ENCODE measurements at regions not wholly inside any gene's neighbourhood (a gene's known extent, or its start where the extent isn't known, plus 50 kb on each side); places are given as distances from the start of the nearest gene placed in this dataset.

DNA sequence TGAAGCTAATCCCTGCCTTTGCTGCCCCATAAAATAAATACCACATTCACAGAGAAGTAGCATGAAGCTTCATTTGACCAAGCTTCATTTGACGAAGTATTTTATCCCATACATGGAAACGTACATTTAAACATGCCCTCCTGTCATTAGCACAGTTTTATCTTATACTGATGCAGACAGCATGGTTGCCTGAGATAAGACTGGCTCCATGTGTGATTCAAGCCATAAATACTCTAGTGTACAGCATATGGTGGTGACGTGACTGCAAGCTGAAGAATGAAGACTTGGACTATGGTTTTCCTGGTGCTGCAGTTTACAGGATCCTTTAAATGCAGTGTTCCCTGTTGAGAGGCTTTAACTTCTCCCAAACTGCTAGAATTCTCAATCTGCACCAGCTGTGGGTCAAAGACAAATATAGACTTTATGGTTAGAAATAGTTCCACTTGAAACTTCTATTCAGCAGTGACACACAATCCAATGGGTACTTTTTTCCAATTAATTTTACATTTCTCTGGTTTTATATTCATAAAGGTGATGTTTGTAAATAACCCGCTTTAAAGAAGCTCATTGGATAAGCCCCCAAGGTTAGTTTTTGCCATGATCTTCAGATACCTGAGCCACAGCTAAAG is 64.9 kb downstream of the CYB561 start:
- H3K27ac Mint-ChIP-seq: no peak overlapping the region
- H3K14ac ChIP-seq (ENCODE audit: insufficient read depth, low read length): no peak overlapping the region
- H2BK120ac ChIP-seq (ENCODE audit: low read depth, low read length, poor library complexity, severe bottlenecking): no peak overlapping the region
- H4K91ac ChIP-seq (ENCODE audit: insufficient read length, low read depth, low read length): no peak overlapping the region
- no peaks in the 10 kb centered on the region for H3K4me1 ChIP-seq (ENCODE audit: insufficient read depth, low read length)
- no peak overlapping the region for H3T11ph ChIP-seq (ENCODE audit: low read length)
- H3K18ac ChIP-seq (ENCODE audit: insufficient read length, low read depth, low read length): no peak overlapping the region
- H3K27ac ChIP-seq (ENCODE audit: insufficient read length, low read depth, low read length): no peak overlapping the region
- no peaks in the 10 kb centered on the region for H3K79me2 ChIP-seq (ENCODE audit: insufficient read depth, low read length)
- H3K4me1 Mint-ChIP-seq: no peaks in the 10 kb centered on the region
- no peaks in the 10 kb centered on the region for H3K79me1 ChIP-seq (ENCODE audit: insufficient read depth, low read depth, low read length, poor library complexity, severe bottlenecking)
- no peak overlapping the region for H2BK15ac ChIP-seq (ENCODE audit: low read depth, low read length)
- no peak overlapping the region for H4K5ac ChIP-seq (ENCODE audit: insufficient read length, low read depth, low read length)
- no peaks in the 10 kb centered on the region for H3K23me2 ChIP-seq (ENCODE audit: insufficient read length, low read depth, low read length, poor library complexity, severe bottlenecking)
- no peak overlapping the region for H2AK5ac ChIP-seq (ENCODE audit: insufficient read length, low read length)
- no peaks in the 10 kb centered on the region for H4K20me1 ChIP-seq (ENCODE audit: control insufficient read depth, insufficient read depth, insufficient read length)
- H3K4ac ChIP-seq (ENCODE audit: low read depth, low read length): no peak overlapping the region
- TF ChIP-seq, protein P1, sequence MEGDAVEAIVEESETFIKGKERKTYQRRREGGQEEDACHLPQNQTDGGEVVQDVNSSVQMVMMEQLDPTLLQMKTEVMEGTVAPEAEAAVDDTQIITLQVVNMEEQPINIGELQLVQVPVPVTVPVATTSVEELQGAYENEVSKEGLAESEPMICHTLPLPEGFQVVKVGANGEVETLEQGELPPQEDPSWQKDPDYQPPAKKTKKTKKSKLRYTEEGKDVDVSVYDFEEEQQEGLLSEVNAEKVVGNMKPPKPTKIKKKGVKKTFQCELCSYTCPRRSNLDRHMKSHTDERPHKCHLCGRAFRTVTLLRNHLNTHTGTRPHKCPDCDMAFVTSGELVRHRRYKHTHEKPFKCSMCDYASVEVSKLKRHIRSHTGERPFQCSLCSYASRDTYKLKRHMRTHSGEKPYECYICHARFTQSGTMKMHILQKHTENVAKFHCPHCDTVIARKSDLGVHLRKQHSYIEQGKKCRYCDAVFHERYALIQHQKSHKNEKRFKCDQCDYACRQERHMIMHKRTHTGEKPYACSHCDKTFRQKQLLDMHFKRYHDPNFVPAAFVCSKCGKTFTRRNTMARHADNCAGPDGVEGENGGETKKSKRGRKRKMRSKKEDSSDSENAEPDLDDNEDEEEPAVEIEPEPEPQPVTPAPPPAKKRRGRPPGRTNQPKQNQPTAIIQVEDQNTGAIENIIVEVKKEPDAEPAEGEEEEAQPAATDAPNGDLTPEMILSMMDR (conservative IDR thresholded peaks at IDR 0.05): no peak
- no peak overlapping the region for H3K23ac ChIP-seq (ENCODE audit: insufficient read length, low read depth, low read length)
- H2BK20ac ChIP-seq (ENCODE audit: low read depth, low read length, poor library complexity, severe bottlenecking): no peak overlapping the region
- H3K56ac ChIP-seq (ENCODE audit: insufficient read length, low read depth, low read length): no peak overlapping the region
- H3K36me3 Mint-ChIP-seq (ENCODE audit: insufficient read depth in 1 of 3, low read depth in 3 of 3): peaks cover 8 to 13% (median 8%) of the 10 kb centered on the region in 3 experiments
- peaks cover 12 to 14% of the 10 kb centered on the region in 2 experiments for H3K9me3 Mint-ChIP-seq
- DNase-seq: no peak
- WGBS (ENCODE audit: extremely low coverage, insufficient read length, low lambda C conversion rate): no CpG with 5 or more reads among the region's 4 CpGs
- H2AFZ ChIP-seq (ENCODE audit: low read length): no peak overlapping the region
- no peak overlapping the region for H3K9ac ChIP-seq (ENCODE audit: extremely low read depth, insufficient read length, low read length)
- no peak overlapping the region for H4K8ac ChIP-seq (replicated peaks; ENCODE audit: insufficient read length, low read depth, low read length)
- H3K9me3 ChIP-seq (ENCODE audit: control insufficient read depth, low read depth, low read length): no peaks in the 10 kb centered on the region
- no peak overlapping the region for H2BK12ac ChIP-seq (ENCODE audit: insufficient read length, low read depth, low read length)
- no peaks in the 10 kb centered on the region for H3K27me3 Mint-ChIP-seq (ENCODE audit: low read depth)
- no peak overlapping the region for H2BK5ac ChIP-seq (ENCODE audit: insufficient read length, low read length)
- H3K4me3 Mint-ChIP-seq: no peak overlapping the region
- H3K27me3 ChIP-seq (ENCODE audit: insufficient read depth, low read length): no peaks in the 10 kb centered on the region
- no peak overlapping the region for H3K4me2 ChIP-seq (ENCODE audit: insufficient read depth, insufficient read length, low read length)
